ENCODE measurements at regions not wholly inside any gene's neighbourhood (a gene's known extent, or its start where the extent isn't known, plus 50 kb on each side); places are given as distances from the start of the nearest gene placed in this dataset.

- Mint-ChIP-seq H3K27me3 (ENCODE audit: low read depth) (peaks cover 4% of the 10 kb centered on the region), H3K4me1 (peaks cover 22% of the 10 kb centered on the region), H3K27ac (no peak overlapping the region), H3K4me3 (no peak overlapping the region), H3K9me3 (peaks cover 23% of the 10 kb centered on the region), H3K36me3 (no peaks in the 10 kb centered on the region)
- DNase-seq (ENCODE audit: low spot score) (no peak), ATAC-seq (no peak)
- no peak for TF ChIP-seq ERG (CRISPR knock-in tag; IDR thresholded peaks at IDR 0.05)
- no peak for TF ChIP-seq STAT6 (CRISPR knock-in tag; conservative IDR thresholded peaks at IDR 0.05; ENCODE audit: low read depth)
- no peak for TF ChIP-seq FOXJ3 (CRISPR knock-in tag; IDR thresholded peaks at IDR 0.05; ENCODE audit: borderline replicate concordance)
- TF ChIP-seq JAZF1 (CRISPR knock-in tag; IDR thresholded peaks at IDR 0.05) = no peak
- no peak for TF ChIP-seq HMGA2 (CRISPR knock-in tag; IDR thresholded peaks at IDR 0.05)
- no peak for TF ChIP-seq ZNF121 (CRISPR knock-in tag; IDR thresholded peaks at IDR 0.05)
- no peak for TF ChIP-seq GTF2I (CRISPR knock-in tag; conservative IDR thresholded peaks at IDR 0.05)
- TF ChIP-seq MXD4 (CRISPR knock-in tag; IDR thresholded peaks at IDR 0.05; ENCODE audit: borderline replicate concordance) = no peak
- no peak for TF ChIP-seq SMAD3 (CRISPR knock-in tag; IDR thresholded peaks at IDR 0.05; ENCODE audit: borderline replicate concordance)
- TF ChIP-seq SP1 (CRISPR knock-in tag; conservative IDR thresholded peaks at IDR 0.05) = no peak
- TF ChIP-seq NR1H2 (CRISPR knock-in tag; IDR thresholded peaks at IDR 0.05) = no peak
- TF ChIP-seq ZBTB43 (CRISPR knock-in tag; IDR thresholded peaks at IDR 0.05) = no peak
- no peak for TF ChIP-seq ZNF219 (CRISPR knock-in tag; IDR thresholded peaks at IDR 0.05; ENCODE audit: borderline replicate concordance)
- no peak for TF ChIP-seq FOXK1 (CRISPR knock-in tag; IDR thresholded peaks at IDR 0.05)
- TF ChIP-seq NR2C2 (CRISPR knock-in tag; IDR thresholded peaks at IDR 0.05) = no peak
- TF ChIP-seq HMGXB4 (CRISPR knock-in tag; IDR thresholded peaks at IDR 0.05) = no peak
- no peak for TF ChIP-seq RORB (CRISPR knock-in tag; IDR thresholded peaks at IDR 0.05)
- TF ChIP-seq USF2 (CRISPR knock-in tag; IDR thresholded peaks at IDR 0.05) = no peak
- no peak for TF ChIP-seq CREM (CRISPR knock-in tag; IDR thresholded peaks at IDR 0.05)
- no peak for TF ChIP-seq SOX15 (CRISPR knock-in tag; IDR thresholded peaks at IDR 0.05)
- POLR2A ChIA-PET = no interaction called here
- CTCF ChIA-PET = interaction anchor here (2.3 kb wide), 1 partner anchor 303 kb away, joined by 10 read pairs; no protein-coding TSS in a partner anchor
Observed at GRCh38 chr20:48317578-48317977, 510.2 kb downstream of the PREX1 start.
